ENCODE measurements at regions not wholly inside any gene's neighbourhood (a gene's known extent, or its start where the extent isn't known, plus 50 kb on each side); places are given as distances from the start of the nearest gene placed in this dataset.

- TF ChIP-seq EZH2 (IDR thresholded peaks at IDR 0.05; ENCODE audit: low read length), result no peak
- TF ChIP-seq, protein P1, sequence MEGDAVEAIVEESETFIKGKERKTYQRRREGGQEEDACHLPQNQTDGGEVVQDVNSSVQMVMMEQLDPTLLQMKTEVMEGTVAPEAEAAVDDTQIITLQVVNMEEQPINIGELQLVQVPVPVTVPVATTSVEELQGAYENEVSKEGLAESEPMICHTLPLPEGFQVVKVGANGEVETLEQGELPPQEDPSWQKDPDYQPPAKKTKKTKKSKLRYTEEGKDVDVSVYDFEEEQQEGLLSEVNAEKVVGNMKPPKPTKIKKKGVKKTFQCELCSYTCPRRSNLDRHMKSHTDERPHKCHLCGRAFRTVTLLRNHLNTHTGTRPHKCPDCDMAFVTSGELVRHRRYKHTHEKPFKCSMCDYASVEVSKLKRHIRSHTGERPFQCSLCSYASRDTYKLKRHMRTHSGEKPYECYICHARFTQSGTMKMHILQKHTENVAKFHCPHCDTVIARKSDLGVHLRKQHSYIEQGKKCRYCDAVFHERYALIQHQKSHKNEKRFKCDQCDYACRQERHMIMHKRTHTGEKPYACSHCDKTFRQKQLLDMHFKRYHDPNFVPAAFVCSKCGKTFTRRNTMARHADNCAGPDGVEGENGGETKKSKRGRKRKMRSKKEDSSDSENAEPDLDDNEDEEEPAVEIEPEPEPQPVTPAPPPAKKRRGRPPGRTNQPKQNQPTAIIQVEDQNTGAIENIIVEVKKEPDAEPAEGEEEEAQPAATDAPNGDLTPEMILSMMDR (optimal IDR thresholded peaks at IDR 0.05 in 1 of 3, IDR thresholded peaks at IDR 0.05 in 1 of 3, conservative IDR thresholded peaks at IDR 0.05 in 1 of 3; ENCODE audit: extremely low read depth in 1 of 3, insufficient read depth in 2 of 3, low read length in 3 of 3), result no peak
- H3K36me3 ChIP-seq (ENCODE audit: control insufficient read depth in 2 of 2, extremely low read depth in 1 of 2, insufficient read depth in 2 of 2, low read length in 2 of 2), result no peaks in the 10 kb centered on the region
- dilution Hi-C loops (cut with MboI; ENCODE audit: extremely low pct_ligation_motif_present, low sequenced_read_pairs), result no loop called here
- no peaks in the 10 kb centered on the region for H3K9me1 ChIP-seq (ENCODE audit: control insufficient read depth, extremely low read depth, insufficient read depth, low read length)
- H3K4me2 ChIP-seq (ENCODE audit: control insufficient read depth, extremely low read depth, insufficient read depth, low read depth, low read length), result no peak overlapping the region
- H3K27me3 ChIP-seq (ENCODE audit: control insufficient read depth, extremely low read depth, insufficient read depth, low read length), result peaks cover 6% of the 10 kb centered on the region
- no peaks in the 10 kb centered on the region for H3K9me3 ChIP-seq (ENCODE audit: control insufficient read depth, low read depth, low read length)
- no peak overlapping the region for H3K9ac ChIP-seq (ENCODE audit: control insufficient read depth, extremely low read depth, insufficient read depth, low read length)
- no peak overlapping the region for H3K4me3 ChIP-seq (ENCODE audit: control insufficient read depth in 2 of 3, extremely low read depth in 1 of 3, insufficient read depth in 2 of 3, low read depth in 1 of 3, low read length in 3 of 3)
- DNase-seq (ENCODE audit: low read depth, low spot score), result no peak
- H3K4me1 ChIP-seq (ENCODE audit: control insufficient read depth, extremely low read depth, insufficient read depth, low read length), result no peaks in the 10 kb centered on the region
- no peaks in the 10 kb centered on the region for H4K20me1 ChIP-seq (ENCODE audit: control insufficient read depth, extremely low read depth, insufficient read depth, low read length)
- FAIRE-seq, result no peak
- H3K79me2 ChIP-seq (ENCODE audit: control insufficient read depth, insufficient read depth, low read length), result no peaks in the 10 kb centered on the region
- no peak overlapping the region for H2AFZ ChIP-seq (ENCODE audit: control insufficient read depth, low read length)
- no peak overlapping the region for H3K27ac ChIP-seq (ENCODE audit: control insufficient read depth, insufficient read depth, low read length)
Measured at GRCh38 chr10:47225928-47226645, 73.9 kb upstream of the GDF10 start.

GRCh38 chr10:47230482-47230881, 69.5 kb upstream of the GDF10 start:
- Histone ChIP-seq H3K9ac (ENCODE audit: control insufficient read depth, extremely low read depth, insufficient read depth, low read length) (no peak overlapping the region), H3K9me1 (ENCODE audit: control insufficient read depth, extremely low read depth, insufficient read depth, low read length) (no peaks in the 10 kb centered on the region), H3K27ac (ENCODE audit: control insufficient read depth, insufficient read depth, low read length) (no peak overlapping the region), H3K27me3 (ENCODE audit: control insufficient read depth, extremely low read depth, insufficient read depth, low read length) (no peaks in the 10 kb centered on the region), H3K4me1 (ENCODE audit: control insufficient read depth, extremely low read depth, insufficient read depth, low read length) (no peaks in the 10 kb centered on the region), H3K4me2 (ENCODE audit: control insufficient read depth, extremely low read depth, insufficient read depth, low read depth, low read length) (no peak overlapping the region), H3K4me3 (ENCODE audit: control insufficient read depth in 2 of 3, extremely low read depth in 1 of 3, insufficient read depth in 2 of 3, low read depth in 1 of 3, low read length in 3 of 3) (no peak overlapping the region), H3K9me3 (ENCODE audit: control insufficient read depth, low read depth, low read length) (no peaks in the 10 kb centered on the region), H3K36me3 (ENCODE audit: control insufficient read depth in 2 of 2, extremely low read depth in 1 of 2, insufficient read depth in 2 of 2, low read length in 2 of 2) (no peaks in the 10 kb centered on the region), H2AFZ (ENCODE audit: control insufficient read depth, low read length) (no peak overlapping the region), H3K79me2 (ENCODE audit: control insufficient read depth, insufficient read depth, low read length) (no peaks in the 10 kb centered on the region), H4K20me1 (ENCODE audit: control insufficient read depth, extremely low read depth, insufficient read depth, low read length) (no peaks in the 10 kb centered on the region)
- FAIRE-seq (no peak), DNase-seq (ENCODE audit: low read depth, low spot score) (no peak)
- dilution Hi-C loops (cut with MboI; ENCODE audit: extremely low pct_ligation_motif_present, low sequenced_read_pairs), result no loop called here
- TF ChIP-seq EZH2 (IDR thresholded peaks at IDR 0.05; ENCODE audit: low read length), result no peak
- TF ChIP-seq, protein P1 (optimal IDR thresholded peaks at IDR 0.05 in 1 of 3, IDR thresholded peaks at IDR 0.05 in 1 of 3, conservative IDR thresholded peaks at IDR 0.05 in 1 of 3; ENCODE audit: extremely low read depth in 1 of 3, insufficient read depth in 2 of 3, low read length in 3 of 3), result no peak
